ENCODE measurements at regions not wholly inside any gene's neighbourhood (a gene's known extent, or its start where the extent isn't known, plus 50 kb on each side); places are given as distances from the start of the nearest gene placed in this dataset.

DNA sequence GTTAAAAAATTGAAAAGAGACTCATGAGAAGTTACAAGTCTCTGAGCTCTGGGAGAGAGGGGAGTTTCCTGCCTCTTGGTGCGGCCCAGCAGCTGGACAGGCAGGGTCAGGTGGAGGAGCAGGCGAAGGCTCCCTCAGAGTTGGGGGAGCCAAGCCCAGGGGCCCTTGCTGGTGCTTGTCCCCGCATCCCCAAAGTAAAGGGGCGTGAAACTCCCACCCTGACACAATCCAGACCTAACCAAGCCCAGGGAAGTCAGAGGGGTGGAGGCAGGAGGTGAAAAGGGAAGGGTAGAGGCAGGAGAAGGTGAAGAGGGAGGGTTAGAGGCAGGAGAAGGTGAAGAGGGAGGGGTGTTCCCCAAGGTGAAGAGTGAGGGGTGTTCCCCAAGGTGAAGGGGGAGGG is 322.8 kb downstream of the GLRX3 start:
- TF ChIP-seq, protein P1, sequence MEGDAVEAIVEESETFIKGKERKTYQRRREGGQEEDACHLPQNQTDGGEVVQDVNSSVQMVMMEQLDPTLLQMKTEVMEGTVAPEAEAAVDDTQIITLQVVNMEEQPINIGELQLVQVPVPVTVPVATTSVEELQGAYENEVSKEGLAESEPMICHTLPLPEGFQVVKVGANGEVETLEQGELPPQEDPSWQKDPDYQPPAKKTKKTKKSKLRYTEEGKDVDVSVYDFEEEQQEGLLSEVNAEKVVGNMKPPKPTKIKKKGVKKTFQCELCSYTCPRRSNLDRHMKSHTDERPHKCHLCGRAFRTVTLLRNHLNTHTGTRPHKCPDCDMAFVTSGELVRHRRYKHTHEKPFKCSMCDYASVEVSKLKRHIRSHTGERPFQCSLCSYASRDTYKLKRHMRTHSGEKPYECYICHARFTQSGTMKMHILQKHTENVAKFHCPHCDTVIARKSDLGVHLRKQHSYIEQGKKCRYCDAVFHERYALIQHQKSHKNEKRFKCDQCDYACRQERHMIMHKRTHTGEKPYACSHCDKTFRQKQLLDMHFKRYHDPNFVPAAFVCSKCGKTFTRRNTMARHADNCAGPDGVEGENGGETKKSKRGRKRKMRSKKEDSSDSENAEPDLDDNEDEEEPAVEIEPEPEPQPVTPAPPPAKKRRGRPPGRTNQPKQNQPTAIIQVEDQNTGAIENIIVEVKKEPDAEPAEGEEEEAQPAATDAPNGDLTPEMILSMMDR (conservative IDR thresholded peaks at IDR 0.05; ENCODE audit: low read depth, low read length): no peak
- TF ChIP-seq EZH2phosphoT487 (IDR thresholded peaks at IDR 0.05; ENCODE audit: borderline replicate concordance, low read length) (no peak), EZH2 (IDR thresholded peaks at IDR 0.05; ENCODE audit: low read length, unreplicated experiment) (no peak)
